Left ventricle myocardium inferior (tissue), 1 donor: ENCODE measurements at regions not wholly inside any gene's neighbourhood (a gene's known extent, or its start where the extent isn't known, plus 50 kb on each side); places are given as distances from the start of the nearest gene placed in this dataset.

ENCODE experiments used
- DNase-seq: peaks from one replicate; pipeline ENCODE4 v3.0.0-alpha.2; 2020
- H3K27ac ChIP-seq: fragments of 200-600 bp; replicated peaks from 2 replicates; pipeline ENCODE4 v1.8.0; 2021
- H3K27me3 ChIP-seq: fragments of 200-600 bp; 2 replicates; pipeline ENCODE4 v1.8.0; 2021; ENCODE audit warnings: low read depth
- H3K36me3 ChIP-seq: fragments of 200-600 bp; 2 replicates; pipeline ENCODE4 v1.8.0; 2021
- H3K4me1 ChIP-seq: fragments of 200-600 bp; 2 replicates; pipeline ENCODE4 v1.8.0; 2021
- H3K4me3 ChIP-seq: fragments of 200-600 bp; 2 replicates; pipeline ENCODE4 v1.8.0; 2021; ENCODE audit warnings: mild to moderate bottlenecking, moderate library complexity
- H3K9me3 ChIP-seq: fragments of 200-600 bp; replicated peaks from 2 replicates; pipeline ENCODE4 v1.8.0; 2021
- intact Hi-C: fragments of 100-400 bp; cut with micrococcal nuclease; formaldehyde crosslinking; loops from one replicate; pipeline ENCODE4 v1.11.0; 2022
- TF ChIP-seq, protein P1 (sequence below): fragments of 200-600 bp; IDR thresholded peaks from 2 replicates; pipeline ENCODE4 v1.8.0; 2021; ENCODE audit warnings: antibody characterized with exemption, mild to moderate bottlenecking, borderline replicate concordance
- donor health status: DM: no; HTN: yes; CAD: no; lungs with severe emphysema.

DNA sequence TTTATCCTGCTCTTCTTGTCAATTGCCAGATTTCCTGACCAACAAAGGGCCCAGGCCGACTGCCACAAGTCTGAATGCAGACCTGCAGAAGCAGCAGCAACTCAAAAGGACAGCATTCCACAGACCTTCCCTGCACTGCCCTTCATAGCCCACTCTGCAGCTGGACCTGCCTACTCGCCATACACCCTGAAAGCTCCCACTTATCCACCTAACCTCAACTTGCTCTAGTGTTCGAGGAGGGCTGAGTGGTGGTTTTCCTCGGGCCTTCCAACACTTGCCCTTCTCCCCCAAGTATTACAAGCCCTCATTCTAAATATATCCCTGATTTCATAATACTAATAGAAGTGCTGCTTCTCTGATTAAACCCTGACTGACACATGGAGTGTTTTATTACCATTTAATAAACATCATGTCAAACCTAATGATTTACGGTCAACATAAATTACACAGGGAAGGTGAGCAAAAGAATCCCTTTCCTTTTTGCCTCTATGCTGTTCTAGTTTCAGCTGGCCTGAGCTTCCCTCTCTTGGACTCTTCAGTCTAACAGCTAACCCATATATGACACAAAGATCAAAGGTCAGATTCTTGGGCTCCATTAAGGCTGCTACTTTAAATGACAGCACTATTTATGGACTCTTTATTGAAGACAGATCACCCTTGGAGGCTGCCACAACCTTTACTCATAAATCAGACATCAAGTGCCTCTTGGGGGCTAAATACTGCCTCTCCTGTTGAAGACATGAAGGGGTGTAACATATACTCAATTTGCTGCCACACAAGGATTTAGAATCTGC, 1546.9 kb upstream of the TMEM132C start:
- Histone ChIP-seq H3K9me3 (peaks cover 9% of the 10 kb centered on the region), H3K27me3 (peaks cover 21% of the 10 kb centered on the region), H3K4me1 (peaks cover 8% of the 10 kb centered on the region), H3K27ac (no peak overlapping the region), H3K36me3 (no peaks in the 10 kb centered on the region), H3K4me3 (no peak overlapping the region)
- intact Hi-C loops, result no loop called here
- DNase-seq, result no peak
- TF ChIP-seq, protein P1, sequence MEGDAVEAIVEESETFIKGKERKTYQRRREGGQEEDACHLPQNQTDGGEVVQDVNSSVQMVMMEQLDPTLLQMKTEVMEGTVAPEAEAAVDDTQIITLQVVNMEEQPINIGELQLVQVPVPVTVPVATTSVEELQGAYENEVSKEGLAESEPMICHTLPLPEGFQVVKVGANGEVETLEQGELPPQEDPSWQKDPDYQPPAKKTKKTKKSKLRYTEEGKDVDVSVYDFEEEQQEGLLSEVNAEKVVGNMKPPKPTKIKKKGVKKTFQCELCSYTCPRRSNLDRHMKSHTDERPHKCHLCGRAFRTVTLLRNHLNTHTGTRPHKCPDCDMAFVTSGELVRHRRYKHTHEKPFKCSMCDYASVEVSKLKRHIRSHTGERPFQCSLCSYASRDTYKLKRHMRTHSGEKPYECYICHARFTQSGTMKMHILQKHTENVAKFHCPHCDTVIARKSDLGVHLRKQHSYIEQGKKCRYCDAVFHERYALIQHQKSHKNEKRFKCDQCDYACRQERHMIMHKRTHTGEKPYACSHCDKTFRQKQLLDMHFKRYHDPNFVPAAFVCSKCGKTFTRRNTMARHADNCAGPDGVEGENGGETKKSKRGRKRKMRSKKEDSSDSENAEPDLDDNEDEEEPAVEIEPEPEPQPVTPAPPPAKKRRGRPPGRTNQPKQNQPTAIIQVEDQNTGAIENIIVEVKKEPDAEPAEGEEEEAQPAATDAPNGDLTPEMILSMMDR, result no peak

- Histone ChIP-seq H3K4me1 (peaks cover 2% of the 10 kb centered on the region), H3K27me3 (peaks cover 84% of the 10 kb centered on the region), H3K4me3 (no peak overlapping the region), H3K27ac (no peak overlapping the region), H3K36me3 (no peaks in the 10 kb centered on the region), H3K9me3 (no peaks in the 10 kb centered on the region)
- DNase-seq, result no peak
- intact Hi-C loops, result no loop called here
- TF ChIP-seq, protein P1, result no peak
These were observed 1540.3 kb upstream of the TMEM132C start for GRCh38 chr12:126726481-126727217.

- DNase-seq, result no peak
- H3K4me3 ChIP-seq, result no peak overlapping the region
- H3K9me3 ChIP-seq, result no peaks in the 10 kb centered on the region
- H3K4me1 ChIP-seq, result peaks cover 2% of the 10 kb centered on the region
- peaks cover 90% of the 10 kb centered on the region for H3K27me3 ChIP-seq
- no peak overlapping the region for H3K27ac ChIP-seq
- intact Hi-C loops, result no loop called here
- TF ChIP-seq, protein P1, result no peak
- no peaks in the 10 kb centered on the region for H3K36me3 ChIP-seq
These were observed 1539.5 kb upstream of the TMEM132C start for GRCh38 chr12:126727218-126728075.

DNA sequence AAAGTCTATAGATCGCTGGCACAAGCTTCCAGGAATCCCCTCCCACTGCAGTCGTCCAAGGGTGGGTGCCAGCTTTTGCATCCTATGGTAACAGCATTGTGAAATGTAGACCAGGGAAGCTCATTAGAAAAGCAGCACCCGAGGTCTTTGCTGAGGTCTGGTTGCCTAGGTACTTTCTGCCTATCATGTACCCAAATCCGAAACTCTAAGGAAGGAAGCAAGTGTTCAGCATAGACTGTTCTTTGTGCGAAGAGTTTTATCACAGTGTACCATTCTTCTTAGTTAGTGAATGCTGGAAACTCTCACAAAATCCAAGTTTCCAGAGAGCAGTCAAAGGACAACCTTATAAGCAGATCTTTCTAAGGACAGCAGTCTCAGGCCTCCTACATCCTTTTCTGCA, 1532.7 kb upstream of the TMEM132C start:
- H3K4me1 ChIP-seq, result no peaks in the 10 kb centered on the region
- TF ChIP-seq, protein P1, result no peak
- DNase-seq, result no peak
- no peak overlapping the region for H3K4me3 ChIP-seq
- intact Hi-C loops, result no loop called here
- H3K27ac ChIP-seq, result no peak overlapping the region
- H3K9me3 ChIP-seq, result no peaks in the 10 kb centered on the region
- no peaks in the 10 kb centered on the region for H3K36me3 ChIP-seq
- peaks cover 59% of the 10 kb centered on the region for H3K27me3 ChIP-seq

GRCh38 chr12:126734710-126735109, 1532.3 kb upstream of the TMEM132C start:
- H3K36me3 ChIP-seq, result no peaks in the 10 kb centered on the region
- no peaks in the 10 kb centered on the region for H3K4me1 ChIP-seq
- TF ChIP-seq, protein P1, result no peak
- no peak overlapping the region for H3K4me3 ChIP-seq
- peaks cover 55% of the 10 kb centered on the region for H3K27me3 ChIP-seq
- H3K27ac ChIP-seq, result no peak overlapping the region
- H3K9me3 ChIP-seq, result no peaks in the 10 kb centered on the region
- intact Hi-C loops, result no loop called here
- no peak for DNase-seq
